ENCODE measurements at regions not wholly inside any gene's neighbourhood (a gene's known extent, or its start where the extent isn't known, plus 50 kb on each side); places are given as distances from the start of the nearest gene placed in this dataset.

GRCh38 chr20:23253524-23253923, 97.1 kb upstream of the NXT1 start:
- no peak for DNase-seq

GRCh38 chr20:23251779-23252178, 98.8 kb upstream of the NXT1 start:
- peak; percentile 22 to 29 for DNase-seq

- no peak for DNase-seq
Observed at GRCh38 chr20:23249541-23249940, 101.0 kb upstream of the NXT1 start.

GRCh38 chr20:23248461-23248882, 102.1 kb upstream of the NXT1 start:
- no peak for DNase-seq

DNA sequence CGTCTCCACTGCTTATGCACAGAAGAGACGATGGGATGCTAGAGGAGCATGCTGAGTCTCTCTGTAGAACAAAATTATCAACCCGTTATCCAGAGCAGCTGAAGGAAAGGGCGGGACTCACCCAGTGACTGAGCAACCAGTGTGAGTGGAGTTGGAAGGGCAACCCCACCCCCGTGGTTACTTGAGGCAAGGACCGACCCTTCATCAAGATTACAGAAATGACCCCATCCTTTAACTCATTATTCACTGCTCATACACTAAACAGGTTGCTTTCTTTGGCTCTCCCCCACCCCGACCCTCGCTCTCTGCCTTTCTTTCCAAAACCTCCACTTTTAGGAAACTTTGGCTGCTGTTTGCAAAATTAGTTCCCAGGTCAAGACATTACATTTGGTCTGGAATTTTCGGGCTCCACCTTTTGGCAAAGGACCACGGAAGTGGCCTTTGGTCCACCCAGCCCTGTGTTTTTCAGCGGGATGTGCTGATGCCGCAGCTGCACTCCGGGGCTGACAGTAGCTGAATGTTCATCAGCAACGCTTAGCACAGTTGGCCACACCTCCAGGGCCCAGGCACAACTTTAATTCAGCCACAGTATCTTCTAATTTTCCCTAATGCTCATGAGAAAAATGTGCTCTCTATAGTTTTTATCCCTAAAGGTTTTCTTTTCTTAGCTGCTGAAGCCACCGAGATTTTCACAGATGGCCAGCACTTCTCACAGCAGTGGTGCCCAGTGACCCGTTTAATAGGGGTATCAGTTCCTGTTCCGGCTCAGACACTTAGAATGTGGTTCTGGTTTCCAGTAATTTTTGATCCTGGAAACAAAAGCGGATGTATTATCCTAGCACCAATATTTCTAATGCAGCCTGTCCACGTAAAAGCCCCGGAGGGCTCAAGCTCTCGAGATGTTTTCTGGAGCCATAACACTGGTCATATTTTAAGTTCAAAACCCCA, 103.6 kb upstream of the NXT1 start:
- no peak for DNase-seq

DNA sequence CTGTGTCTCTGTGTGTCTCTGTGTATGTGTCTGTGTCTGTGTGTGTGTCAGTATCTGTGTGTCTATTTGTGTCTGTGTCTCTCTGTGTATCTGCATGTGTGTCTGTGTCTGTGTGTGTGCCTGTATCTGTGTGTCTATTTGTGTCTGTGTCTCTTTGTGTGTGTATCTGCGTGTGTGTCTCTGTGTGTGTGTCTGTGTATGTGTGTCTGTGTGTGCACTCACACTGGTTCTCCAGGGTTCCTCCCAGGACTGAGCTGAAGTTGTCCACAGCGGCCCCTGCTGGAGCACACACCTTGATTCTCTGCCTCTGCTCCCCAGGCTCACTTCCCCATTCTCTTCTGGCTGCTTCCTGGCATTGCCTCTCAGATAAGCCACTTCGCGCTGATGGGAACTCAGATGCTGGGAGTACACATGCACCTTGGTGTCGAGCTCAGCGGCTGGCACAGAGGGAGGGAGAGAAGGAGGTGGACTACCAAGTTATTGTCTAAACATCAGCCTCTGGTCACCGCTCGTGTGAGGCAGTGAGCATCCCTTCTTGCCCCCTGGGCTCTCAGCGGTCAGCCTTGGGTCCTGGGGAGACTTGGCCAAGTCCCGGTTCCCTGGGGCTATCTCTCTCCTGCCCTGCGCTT, 104.9 kb upstream of the NXT1 start:
- peak; percentile 81 to 84 for DNase-seq

GRCh38 chr20:23244916-23245552, 105.6 kb upstream of the NXT1 start:
- no peak for DNase-seq

GRCh38 chr20:23244156-23244915, 106.3 kb upstream of the NXT1 start:
- no peak for DNase-seq

DNA sequence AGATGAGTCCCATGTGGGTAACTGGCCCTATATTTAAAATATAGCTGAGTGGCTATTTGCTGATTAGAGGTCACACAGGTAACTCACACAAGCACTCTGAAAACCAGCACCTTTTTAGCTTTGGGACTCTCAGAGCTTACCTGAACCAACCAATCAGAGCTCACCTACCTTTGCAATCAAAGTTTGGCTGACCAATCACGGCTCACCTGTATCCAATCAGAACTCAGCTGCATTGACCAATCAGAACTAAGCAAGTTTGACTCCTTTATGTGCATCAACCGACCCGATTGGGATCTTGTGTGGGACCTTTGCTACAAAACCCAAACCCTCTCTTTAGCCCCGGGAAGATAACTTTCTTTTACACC, 106.8 kb upstream of the NXT1 start:
- DNase-seq: no peak

GRCh38 chr20:23242556-23243180, 107.9 kb upstream of the NXT1 start:
- DNase-seq: no peak

DNA sequence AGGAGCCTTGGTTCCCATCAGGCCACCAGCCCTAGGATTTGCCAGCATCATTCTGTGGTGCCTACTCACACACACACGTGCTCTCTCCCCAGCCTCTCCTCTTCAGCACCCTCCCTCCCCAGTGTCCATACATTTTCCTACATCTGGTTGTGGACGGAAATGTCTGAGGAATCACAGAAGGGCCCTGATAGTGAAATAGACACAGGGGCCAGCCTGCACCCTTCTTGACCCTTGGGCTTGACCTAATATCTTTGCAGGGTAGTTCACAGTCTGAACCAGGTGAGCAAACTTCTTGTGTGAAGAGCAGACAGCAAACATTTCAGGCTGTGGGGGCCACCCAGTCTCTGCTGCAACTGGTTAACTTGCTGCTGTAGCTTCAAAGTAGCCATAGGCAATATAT, 108.5 kb upstream of the NXT1 start:
- no peak for DNase-seq

- no peak for DNase-seq
Observed at GRCh38 chr20:23241416-23241815, 109.2 kb upstream of the NXT1 start.

DNA sequence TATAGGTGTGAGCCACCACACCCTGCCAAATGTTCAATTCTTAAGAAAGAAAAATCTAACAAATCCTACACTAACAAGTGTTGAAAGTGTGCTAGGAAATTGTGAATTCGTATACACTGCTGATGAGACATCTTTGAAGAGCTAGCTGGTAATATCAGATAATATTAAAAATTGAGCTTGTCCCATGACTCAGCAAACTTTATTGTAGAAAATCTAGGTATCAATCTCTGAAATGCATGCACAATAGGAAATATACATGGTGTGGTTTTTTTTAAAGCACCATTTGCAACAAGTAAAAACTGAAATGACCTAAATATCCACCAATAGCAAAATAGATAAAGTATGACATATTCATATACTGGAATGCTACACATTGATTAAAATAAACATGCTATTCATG, 110.1 kb upstream of the NXT1 start:
- no peak for DNase-seq

DNA sequence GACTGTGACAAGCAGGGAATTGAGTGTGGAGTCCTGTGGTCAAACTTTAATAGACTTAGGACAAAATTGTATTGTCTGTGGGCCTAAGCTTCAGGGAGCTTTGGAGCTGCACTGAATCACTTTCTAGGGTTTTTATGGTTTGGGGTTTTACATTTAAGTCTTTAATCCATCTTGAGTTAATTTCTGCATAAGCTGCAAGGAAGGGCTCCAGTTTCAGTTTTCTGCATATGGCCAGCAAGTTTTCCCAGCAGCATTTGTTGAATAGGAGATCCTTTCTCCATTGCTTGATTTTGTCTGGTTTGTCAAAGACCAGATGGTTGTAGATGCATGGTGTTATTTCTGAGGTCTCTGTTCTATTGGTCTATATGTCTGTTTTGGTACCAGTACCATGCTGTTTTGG, 113.4 kb upstream of the NXT1 start:
- DNase-seq: no peak

DNA sequence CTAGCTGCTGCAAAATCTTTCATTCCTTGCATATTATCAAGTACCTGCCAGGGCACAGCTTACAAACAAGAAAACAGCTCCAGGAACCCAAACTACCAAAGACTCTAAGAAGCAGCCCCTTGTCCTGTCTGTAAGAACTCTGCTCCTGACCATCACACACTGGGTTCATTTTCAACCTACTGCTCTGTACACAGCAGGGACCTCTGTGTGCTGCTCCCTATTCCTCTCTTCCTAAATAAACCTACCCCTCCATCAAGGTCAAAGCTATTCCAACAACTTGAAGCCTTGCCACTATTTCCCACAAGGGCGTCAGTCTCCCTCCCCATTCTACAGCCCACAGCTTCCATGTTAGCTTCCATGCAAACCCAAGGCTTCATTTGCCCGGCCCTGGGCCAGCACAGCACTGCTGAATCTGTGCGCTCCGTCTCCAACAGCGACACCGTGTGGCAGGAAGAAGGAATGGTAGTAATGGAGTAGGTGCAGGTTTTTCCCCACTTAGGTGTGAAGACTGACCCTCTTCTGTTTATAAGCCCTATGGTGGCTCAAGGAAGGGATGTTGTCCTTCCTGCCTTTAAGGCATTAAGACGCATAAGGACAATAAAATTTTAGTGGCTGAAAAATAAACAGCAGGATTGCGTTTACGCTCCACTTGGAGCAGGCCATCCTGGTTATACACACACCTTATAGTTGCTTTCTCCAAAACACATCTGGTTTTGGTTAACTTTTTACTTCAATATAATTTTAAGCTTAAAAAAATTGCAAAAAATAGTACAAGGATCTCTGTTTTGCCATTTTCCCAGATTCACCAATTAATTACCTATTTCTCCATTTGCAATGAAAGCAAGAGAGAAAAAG, 115.2 kb upstream of the NXT1 start:
- DNase-seq: peak; percentile 57 to 80

DNA sequence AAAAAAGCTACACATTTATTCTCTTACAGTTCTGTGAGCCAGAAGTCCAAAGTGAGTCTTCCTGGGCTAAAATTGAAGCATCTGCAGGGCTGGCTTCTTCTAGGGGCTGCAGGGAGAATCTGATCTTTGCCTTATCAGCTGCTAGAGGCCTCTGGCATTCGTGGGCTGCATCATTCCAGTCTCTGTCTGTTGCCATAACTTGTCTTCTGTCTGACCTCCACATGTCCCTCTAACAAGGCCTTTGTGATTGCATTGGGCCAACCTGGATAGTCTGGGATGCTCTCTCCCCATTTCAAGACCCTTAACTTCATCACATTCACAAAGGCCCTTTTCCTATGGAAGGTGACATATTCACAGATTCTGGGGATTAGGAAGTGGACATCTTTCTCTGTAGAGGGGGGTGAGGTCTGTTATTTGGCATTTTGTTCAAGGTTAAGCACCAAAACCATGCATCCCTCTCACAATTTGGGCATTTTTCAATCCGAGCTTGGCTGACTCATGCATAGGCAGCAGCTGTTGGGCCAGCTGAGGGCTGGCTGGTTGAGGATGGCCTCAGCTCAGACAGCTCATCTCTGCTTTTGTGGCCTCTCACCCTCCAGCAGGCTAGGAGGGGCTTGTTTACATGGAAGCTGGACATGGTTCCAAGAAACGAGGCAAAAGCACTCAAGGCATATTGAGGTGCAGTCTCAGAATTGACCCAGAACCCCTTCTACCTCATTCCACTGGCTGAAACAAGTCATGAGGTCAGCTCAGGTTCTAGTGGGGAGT, 116.1 kb upstream of the NXT1 start:
- no peak for DNase-seq

GRCh38 chr20:23233341-23233740, 117.2 kb upstream of the NXT1 start:
- DNase-seq: peak in 1 of 2 donors; percentile 18

- no peak for DNase-seq
Observed at GRCh38 chr20:23232679-23233308, 117.8 kb upstream of the NXT1 start.

DNA sequence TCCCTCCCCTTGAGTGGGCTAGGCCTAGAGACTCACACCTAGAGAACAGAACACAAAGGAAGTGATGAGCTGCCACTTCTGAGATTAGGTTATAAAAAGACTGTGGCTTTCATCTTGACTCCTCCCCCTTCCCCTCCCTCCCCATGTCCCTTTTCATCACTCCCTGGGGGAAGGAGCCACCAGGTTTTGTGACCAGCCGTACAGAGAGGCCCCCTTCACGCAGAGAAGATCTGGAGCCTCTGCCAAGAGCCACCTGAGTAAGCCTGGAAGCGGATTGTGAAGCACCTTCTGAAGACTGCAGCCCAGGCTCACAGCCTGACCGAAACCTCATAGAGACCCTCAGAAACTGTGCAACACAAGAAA, 118.4 kb upstream of the NXT1 start:
- no peak for DNase-seq

GRCh38 chr20:23231561-23232218, 118.9 kb upstream of the NXT1 start:
- DNase-seq: no peak

Data from inflammatory macrophage (primary cell).